ENCODE measurements at regions not wholly inside any gene's neighbourhood (a gene's known extent, or its start where the extent isn't known, plus 50 kb on each side); places are given as distances from the start of the nearest gene placed in this dataset.

DNA sequence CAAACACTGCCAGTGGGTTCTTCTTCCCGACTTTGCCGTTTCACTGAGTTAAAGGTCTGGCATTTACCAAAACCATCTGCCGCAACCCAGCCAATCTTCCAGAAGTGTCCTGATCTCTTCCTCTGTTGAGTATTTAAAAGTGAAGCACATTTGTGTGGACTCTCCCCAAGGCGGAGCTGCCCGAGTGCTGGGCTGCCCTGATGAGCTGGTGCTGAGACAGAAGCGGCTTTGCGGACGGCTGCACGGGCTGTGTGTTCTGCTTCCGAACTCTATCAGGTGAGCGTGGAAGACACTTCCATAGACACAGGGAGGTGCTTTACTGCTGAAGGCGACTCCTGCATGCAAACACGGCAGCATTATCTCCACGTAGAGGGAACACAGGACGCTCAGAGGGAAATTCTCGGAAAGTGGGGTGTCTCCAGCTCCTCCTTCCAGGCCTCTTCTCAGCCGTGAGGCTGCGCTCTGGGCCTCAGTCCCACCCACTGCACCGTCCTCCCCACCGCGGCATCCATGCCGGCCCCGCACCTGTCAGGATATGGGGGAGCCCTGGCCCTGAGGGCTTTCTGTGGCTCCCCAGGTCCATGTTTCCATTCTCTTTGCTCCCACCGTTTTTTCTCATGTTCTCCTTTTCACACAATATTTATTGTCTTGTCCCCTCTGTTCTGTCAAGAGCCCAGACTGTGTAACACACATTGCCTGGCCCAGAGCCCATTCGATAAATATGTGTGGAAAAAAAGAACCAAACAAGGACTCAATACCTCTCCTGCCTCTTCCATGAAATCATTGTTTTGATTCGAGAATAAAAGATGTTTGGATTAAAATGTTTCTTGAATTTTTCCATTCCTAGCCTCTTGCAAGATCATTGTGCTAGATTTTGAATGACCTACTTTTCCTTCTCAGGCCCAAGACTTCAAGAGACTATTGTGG, 205.1 kb downstream of the DLL1 start:
- peak; percentile 68 for ATAC-seq
- Histone ChIP-seq H3K36me3 (no peaks in the 10 kb centered on the region), H3K4me3 (peak overlapping the region in 1 of 2 donors; percentile 23), H3K27me3 (no peaks in the 10 kb centered on the region), H3K27ac (peak overlapping the region; percentile 59 to 85 (median 79)), H3K9me3 (no peaks in the 10 kb centered on the region), H3K4me1 (peaks cover 0 to 42% (median 7%) of the 10 kb centered on the region in 3 donors)
- TF ChIP-seq POLR2AphosphoS5 (IDR thresholded peaks at IDR 0.05) (peak; percentile 32), EP300 (IDR thresholded peaks at IDR 0.05) (no peak), POLR2A (IDR thresholded peaks at IDR 0.05) (no peak)
- TF ChIP-seq, protein P1, sequence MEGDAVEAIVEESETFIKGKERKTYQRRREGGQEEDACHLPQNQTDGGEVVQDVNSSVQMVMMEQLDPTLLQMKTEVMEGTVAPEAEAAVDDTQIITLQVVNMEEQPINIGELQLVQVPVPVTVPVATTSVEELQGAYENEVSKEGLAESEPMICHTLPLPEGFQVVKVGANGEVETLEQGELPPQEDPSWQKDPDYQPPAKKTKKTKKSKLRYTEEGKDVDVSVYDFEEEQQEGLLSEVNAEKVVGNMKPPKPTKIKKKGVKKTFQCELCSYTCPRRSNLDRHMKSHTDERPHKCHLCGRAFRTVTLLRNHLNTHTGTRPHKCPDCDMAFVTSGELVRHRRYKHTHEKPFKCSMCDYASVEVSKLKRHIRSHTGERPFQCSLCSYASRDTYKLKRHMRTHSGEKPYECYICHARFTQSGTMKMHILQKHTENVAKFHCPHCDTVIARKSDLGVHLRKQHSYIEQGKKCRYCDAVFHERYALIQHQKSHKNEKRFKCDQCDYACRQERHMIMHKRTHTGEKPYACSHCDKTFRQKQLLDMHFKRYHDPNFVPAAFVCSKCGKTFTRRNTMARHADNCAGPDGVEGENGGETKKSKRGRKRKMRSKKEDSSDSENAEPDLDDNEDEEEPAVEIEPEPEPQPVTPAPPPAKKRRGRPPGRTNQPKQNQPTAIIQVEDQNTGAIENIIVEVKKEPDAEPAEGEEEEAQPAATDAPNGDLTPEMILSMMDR (IDR thresholded peaks at IDR 0.05) = no peak
- WGBS, 2 donors (ENCODE audit: low coverage in 1 of 2) = 50 to 75% methylated on average over 11 to 17 of the region's 26 CpGs

DNA sequence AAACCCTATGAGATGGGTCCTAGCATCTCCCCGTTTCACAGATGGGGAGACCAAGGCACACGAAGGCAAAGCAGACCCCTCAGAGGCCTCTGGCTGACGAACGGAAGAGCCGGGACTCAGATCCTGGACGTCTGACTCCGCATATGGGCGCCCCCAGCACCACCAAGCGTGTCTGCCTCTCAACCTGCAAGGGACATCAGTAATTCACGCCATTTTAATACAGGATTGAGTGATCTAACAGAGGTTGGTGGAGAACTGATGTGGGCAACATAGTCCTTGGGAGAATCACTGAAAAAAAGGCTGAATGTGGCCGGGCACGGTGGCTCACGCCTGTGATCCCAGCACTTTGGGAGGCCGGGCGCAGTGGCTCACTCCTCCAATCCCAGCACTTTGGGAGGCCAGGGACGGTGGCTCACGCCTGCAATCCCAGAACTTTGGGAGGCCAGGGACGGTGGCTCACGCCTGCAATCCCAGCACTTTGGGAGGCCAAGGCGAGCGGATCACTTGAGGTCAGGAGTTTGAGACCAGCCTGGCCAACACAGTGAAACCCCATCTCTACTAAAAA, 206.6 kb downstream of the DLL1 start:
- Histone ChIP-seq H3K4me3 (no peak overlapping the region), H3K27me3 (no peaks in the 10 kb centered on the region), H3K9me3 (no peaks in the 10 kb centered on the region), H3K4me1 (peaks cover 0 to 37% (median 7%) of the 10 kb centered on the region in 3 donors), H3K27ac (no peak overlapping the region), H3K36me3 (no peaks in the 10 kb centered on the region)
- ATAC-seq = no peak
- WGBS, 2 donors (ENCODE audit: low coverage in 1 of 2) = 94% methylated on average over 10 of the region's 21 CpGs; no CpG with 5 or more reads in 1 of the 2 donors
- TF ChIP-seq EP300 (IDR thresholded peaks at IDR 0.05) (no peak), POLR2AphosphoS5 (IDR thresholded peaks at IDR 0.05) (no peak)
- TF ChIP-seq, protein P1 (IDR thresholded peaks at IDR 0.05) = no peak

DNA sequence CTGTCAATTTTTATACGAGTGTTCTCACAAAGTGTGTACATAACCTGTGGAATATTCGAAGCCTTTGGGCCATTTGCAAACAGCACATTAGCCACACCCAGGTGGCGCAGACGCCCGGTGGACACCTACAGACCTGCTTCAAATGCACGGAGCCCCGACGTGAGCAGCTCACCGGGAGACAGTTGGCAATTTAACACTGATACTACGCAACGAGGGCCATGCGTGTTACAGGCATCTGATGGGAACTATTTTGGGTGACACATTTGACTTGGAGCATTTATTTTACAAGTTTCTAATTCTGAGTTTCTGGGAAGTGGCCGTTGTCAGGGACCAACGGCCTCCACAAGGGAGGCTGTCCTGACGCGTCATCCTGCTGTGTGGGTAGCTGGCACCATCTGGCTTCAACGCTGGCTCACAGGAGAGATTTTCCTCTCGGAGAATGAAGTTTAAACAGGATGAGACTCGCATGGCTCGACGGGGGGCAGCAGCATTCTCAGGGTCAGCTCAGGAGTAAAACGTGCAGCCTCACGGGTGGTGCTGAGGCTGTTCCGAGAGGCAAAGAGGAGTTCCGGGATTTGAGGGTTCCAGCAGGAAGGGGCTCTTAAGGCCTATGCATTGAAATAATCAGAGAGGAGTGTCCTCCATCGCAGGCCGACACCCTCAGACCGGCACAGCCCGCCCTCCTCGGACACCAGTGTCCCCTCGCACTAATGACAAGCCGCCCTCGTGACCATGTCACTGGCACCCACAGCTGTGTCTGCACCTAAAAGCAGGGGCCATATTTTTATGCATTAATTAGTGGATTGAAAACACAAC, 207.4 kb downstream of the DLL1 start:
- no peaks in the 10 kb centered on the region for H3K27me3 ChIP-seq
- no peak for TF ChIP-seq POLR2AphosphoS5 (IDR thresholded peaks at IDR 0.05)
- TF ChIP-seq, protein P1 (IDR thresholded peaks at IDR 0.05) = no peak
- 87 to 88% methylated on average over 13 to 28 of the region's 33 CpGs for WGBS, 2 donors (ENCODE audit: low coverage in 1 of 2)
- peaks cover 0 to 34% (median 7%) of the 10 kb centered on the region in 3 donors for H3K4me1 ChIP-seq
- no peak overlapping the region for H3K4me3 ChIP-seq
- H3K36me3 ChIP-seq = no peaks in the 10 kb centered on the region
- no peak for ATAC-seq
- no peak overlapping the region for H3K27ac ChIP-seq
- no peaks in the 10 kb centered on the region for H3K9me3 ChIP-seq

DNA sequence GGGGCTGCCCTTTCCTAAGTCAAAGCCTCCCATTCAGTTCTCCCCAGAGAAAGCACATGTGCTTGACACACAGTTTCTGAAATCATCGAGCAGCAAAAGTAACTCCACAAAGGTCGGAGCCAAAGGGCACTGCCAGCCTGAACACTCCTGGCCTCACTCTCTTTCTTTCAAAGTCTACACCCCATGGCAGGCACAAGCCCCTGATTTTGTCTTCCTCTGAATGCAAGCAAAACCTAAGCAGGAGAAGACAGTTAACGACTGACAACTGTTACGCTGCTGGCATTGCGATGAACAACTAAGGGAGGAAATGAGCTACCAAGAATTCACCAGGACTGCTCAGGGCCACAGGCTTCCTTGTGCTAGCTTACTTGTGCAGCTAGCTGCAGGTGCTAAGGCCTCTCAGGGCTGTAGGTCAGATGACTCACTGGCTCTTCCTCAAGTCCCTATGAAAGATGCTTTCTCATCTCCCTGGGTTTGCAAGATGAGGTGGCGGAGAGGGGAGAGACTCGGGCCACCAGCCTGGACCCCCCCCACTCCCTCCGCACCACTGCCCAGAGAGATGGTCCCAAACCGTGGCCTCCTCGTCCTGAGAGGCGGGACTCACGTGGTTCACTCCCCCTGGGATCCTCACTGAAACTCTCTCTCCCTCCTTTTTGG, 208.2 kb downstream of the DLL1 start:
- Histone ChIP-seq H3K27ac (no peak overlapping the region), H3K9me3 (no peaks in the 10 kb centered on the region), H3K36me3 (no peaks in the 10 kb centered on the region), H3K4me3 (no peak overlapping the region), H3K27me3 (no peaks in the 10 kb centered on the region), H3K4me1 (peaks cover 0 to 29% (median 7%) of the 10 kb centered on the region in 3 donors)
- TF ChIP-seq, protein P1 (IDR thresholded peaks at IDR 0.05) = no peak
- TF ChIP-seq POLR2A (IDR thresholded peaks at IDR 0.05) = no peak
- no peak for TF ChIP-seq POLR2AphosphoS5 (IDR thresholded peaks at IDR 0.05)
- TF ChIP-seq EP300 (IDR thresholded peaks at IDR 0.05) = no peak
- no peak for ATAC-seq
- WGBS, 2 donors (ENCODE audit: low coverage in 1 of 2) = 86 to 94% methylated on average over 10 to 11 of the region's 12 CpGs

Data from gastroesophageal sphincter (tissue), 4 donors.